Endodermal cell (in vitro differentiated cells): ENCODE measurements at regions not wholly inside any gene's neighbourhood (a gene's known extent, or its start where the extent isn't known, plus 50 kb on each side); places are given as distances from the start of the nearest gene placed in this dataset.
A peak's percentile ranks its signal among the peaks of the same experiment; 100 is the strongest.

Experiments used
- DNase-seq: peaks from one replicate; pipeline ENCODE4 v3.0.0-alpha.2; 2017
- H3K27ac ChIP-seq: 2 replicates; pipeline ENCODE4 v1.5.1; 2013; ENCODE audit warnings: mild to moderate bottlenecking, low read depth, low read length, moderate library complexity
- H3K27me3 ChIP-seq: 2 replicates; pipeline ENCODE4 v1.6.1; 2013; ENCODE audit warnings: mild to moderate bottlenecking, low read length, moderate library complexity; ENCODE audit not compliant: insufficient read depth, control insufficient read depth, poor library complexity, severe bottlenecking
- H3K36me3 ChIP-seq: 2 replicates; pipeline ENCODE4 v1.7.0; 2013; ENCODE audit warnings: mild to moderate bottlenecking, low read length, moderate library complexity; ENCODE audit not compliant: control insufficient read depth, insufficient read depth
- H3K4me1 ChIP-seq: one replicate; pipeline ENCODE4 v1.7.0; 2013; ENCODE audit warnings: low read length; ENCODE audit not compliant: control insufficient read depth, insufficient read depth
- H3K4me3 ChIP-seq: 2 replicates; pipeline ENCODE4 v1.5.1; 2013; ENCODE audit warnings: mild to moderate bottlenecking, low read length, moderate library complexity
- H3K9ac ChIP-seq: 2 replicates; pipeline ENCODE4 v1.6.1; 2013; ENCODE audit warnings: mild to moderate bottlenecking, low read length, moderate library complexity; ENCODE audit not compliant: poor library complexity, severe bottlenecking; ENCODE audit errors: extremely low read depth
- H3K9me3 ChIP-seq: 2 replicates; pipeline ENCODE4 v1.6.1; 2013; ENCODE audit warnings: mild to moderate bottlenecking, low read length, moderate library complexity; ENCODE audit not compliant: control insufficient read depth
- H3K27ac Mint-ChIP-seq: 2 replicates; pipeline ENCODE4 v1.8.0; 2020; ENCODE audit warnings: mixed read lengths
- H3K27me3 Mint-ChIP-seq: 2 replicates; pipeline ENCODE4 v1.8.0; 2021; ENCODE audit warnings: mild to moderate bottlenecking, mixed read lengths; ENCODE audit not compliant: insufficient read depth
- H3K36me3 Mint-ChIP-seq: 2 replicates; pipeline ENCODE4 v1.8.0; 2020; ENCODE audit warnings: low read depth, mixed read lengths
- H3K4me1 Mint-ChIP-seq: 2 replicates; pipeline ENCODE4 v1.8.0; 2020; ENCODE audit warnings: mixed read lengths
- H3K4me3 Mint-ChIP-seq: 2 replicates; pipeline ENCODE4 v1.8.0; 2020; ENCODE audit warnings: mild to moderate bottlenecking, moderate library complexity, mixed read lengths
- H3K9me3 Mint-ChIP-seq: 2 replicates; pipeline ENCODE4 v1.8.0; 2020; ENCODE audit warnings: mild to moderate bottlenecking, mixed read lengths
- CTCF ChIP-seq: fragments of 200-600 bp; sonication (generic); conservative IDR thresholded peaks from 2 replicates; pipeline ENCODE4 v1.5.0; 2021; ENCODE audit warnings: antibody characterized with exemption, mild to moderate bottlenecking
- WGBS, 2 experiments: methylation state at CpG; one replicate each; pipeline versions ENCODE4 v1.1.5 to v1.1.7; 2013; ENCODE audit warnings: missing lambda C conversion rate in 2 of 2, mixed read lengths in 1 of 2; ENCODE audit not compliant: insufficient coverage in 1 of 2, insufficient read length in 1 of 2; 5-methylcytosine and 5-hydroxymethylcytosine counted together

- H3K27ac ChIP-seq: no peak overlapping the region
- Mint-ChIP-seq H3K9me3 (peaks cover 2% of the 10 kb centered on the region), H3K36me3 (peaks cover 2% of the 10 kb centered on the region), H3K4me3 (no peak overlapping the region), H3K27me3 (no peaks in the 10 kb centered on the region), H3K4me1 (peaks cover 4% of the 10 kb centered on the region), H3K27ac (no peak overlapping the region)
- no peak overlapping the region for H3K4me3 ChIP-seq
- 35 to 53% methylated on average over 6 of the region's 6 CpGs for WGBS, 2 experiments
- peak; percentile 81 for TF ChIP-seq CTCF
- H3K9ac ChIP-seq: no peak overlapping the region
- no peaks in the 10 kb centered on the region for H3K27me3 ChIP-seq
- H3K4me1 ChIP-seq: no peaks in the 10 kb centered on the region
- H3K9me3 ChIP-seq: no peaks in the 10 kb centered on the region
- no peaks in the 10 kb centered on the region for H3K36me3 ChIP-seq
- peak; percentile 76 for DNase-seq
Observed at GRCh38 chr14:43539210-43539609, 967.9 kb downstream of the FSCB start.

- TF ChIP-seq CTCF: no peak
- 92% methylated on average over 14 to 18 of the region's 18 CpGs for WGBS, 2 experiments
- no peaks in the 10 kb centered on the region for H3K27me3 Mint-ChIP-seq
- DNase-seq: peak; percentile 55
- Histone ChIP-seq H3K4me1 (no peaks in the 10 kb centered on the region), H3K9ac (no peak overlapping the region), H3K36me3 (no peaks in the 10 kb centered on the region), H3K9me3 (no peaks in the 10 kb centered on the region), H3K27ac (no peak overlapping the region), H3K4me3 (no peak overlapping the region), H3K27me3 (no peaks in the 10 kb centered on the region)
- H3K36me3 Mint-ChIP-seq: peaks cover 2% of the 10 kb centered on the region
- H3K27ac Mint-ChIP-seq: no peak overlapping the region
- peaks cover 13% of the 10 kb centered on the region for H3K9me3 Mint-ChIP-seq
- peaks cover 4% of the 10 kb centered on the region for H3K4me1 Mint-ChIP-seq
- H3K4me3 Mint-ChIP-seq: no peak overlapping the region
Observed at GRCh38 chr14:43535231-43535838, 971.7 kb downstream of the FSCB start.

GRCh38 chr14:43532825-43533416 lies 974.2 kb downstream of the FSCB start:
- Mint-ChIP-seq H3K27me3 (no peaks in the 10 kb centered on the region), H3K9me3 (peaks cover 13% of the 10 kb centered on the region), H3K27ac (no peak overlapping the region), H3K4me3 (no peak overlapping the region), H3K36me3 (peaks cover 2% of the 10 kb centered on the region), H3K4me1 (no peaks in the 10 kb centered on the region)
- no peak overlapping the region for H3K4me3 ChIP-seq
- no peak overlapping the region for H3K27ac ChIP-seq
- DNase-seq: no peak
- TF ChIP-seq CTCF: no peak
- no peaks in the 10 kb centered on the region for H3K9me3 ChIP-seq
- no peaks in the 10 kb centered on the region for H3K4me1 ChIP-seq
- 92 to 97% methylated on average over 18 to 40 of the region's 40 CpGs for WGBS, 2 experiments
- H3K27me3 ChIP-seq: no peaks in the 10 kb centered on the region
- H3K36me3 ChIP-seq: no peaks in the 10 kb centered on the region
- no peak overlapping the region for H3K9ac ChIP-seq
